ENCODE measurements at regions not wholly inside any gene's neighbourhood (a gene's known extent, or its start where the extent isn't known, plus 50 kb on each side); places are given as distances from the start of the nearest gene placed in this dataset.

DNA sequence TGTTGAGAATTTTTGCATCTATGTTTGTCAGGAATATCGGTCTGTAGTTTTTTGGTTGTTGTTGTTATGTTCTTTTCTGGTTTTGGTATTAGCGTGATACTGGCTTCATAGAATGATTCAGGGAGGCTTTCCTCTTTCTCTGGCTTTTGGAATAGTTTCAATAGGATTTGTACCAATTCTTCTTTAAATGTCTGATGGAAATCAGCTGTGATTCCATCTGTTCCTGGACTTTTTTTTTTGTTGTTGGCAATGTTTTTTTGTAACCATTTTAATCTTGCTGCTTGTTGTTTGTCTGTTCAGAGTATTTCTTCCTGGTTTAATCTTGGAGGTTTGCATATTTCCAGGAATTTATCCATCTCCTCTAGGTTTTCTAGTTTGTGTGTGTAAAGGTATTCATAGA is 81.5 kb upstream of the GK2 start:
- WGBS, 2 donors = 89 to 91% methylated on average over 2 of the region's 2 CpGs
- Histone ChIP-seq H3K4me1 (no peaks in the 10 kb centered on the region), H3K27me3 (no peaks in the 10 kb centered on the region), H3K4me3 (replicated peaks in 1 of 3) (no peak overlapping the region), H3K9me3 (no peaks in the 10 kb centered on the region), H3K36me3 (no peaks in the 10 kb centered on the region), H3K27ac (no peak overlapping the region)
- intact Hi-C loops (cut with DNase I) = no loop called here
- no peak for DNase-seq
- no peak for TF ChIP-seq POLR2A (IDR thresholded peaks at IDR 0.05)
- TF ChIP-seq, protein P1, sequence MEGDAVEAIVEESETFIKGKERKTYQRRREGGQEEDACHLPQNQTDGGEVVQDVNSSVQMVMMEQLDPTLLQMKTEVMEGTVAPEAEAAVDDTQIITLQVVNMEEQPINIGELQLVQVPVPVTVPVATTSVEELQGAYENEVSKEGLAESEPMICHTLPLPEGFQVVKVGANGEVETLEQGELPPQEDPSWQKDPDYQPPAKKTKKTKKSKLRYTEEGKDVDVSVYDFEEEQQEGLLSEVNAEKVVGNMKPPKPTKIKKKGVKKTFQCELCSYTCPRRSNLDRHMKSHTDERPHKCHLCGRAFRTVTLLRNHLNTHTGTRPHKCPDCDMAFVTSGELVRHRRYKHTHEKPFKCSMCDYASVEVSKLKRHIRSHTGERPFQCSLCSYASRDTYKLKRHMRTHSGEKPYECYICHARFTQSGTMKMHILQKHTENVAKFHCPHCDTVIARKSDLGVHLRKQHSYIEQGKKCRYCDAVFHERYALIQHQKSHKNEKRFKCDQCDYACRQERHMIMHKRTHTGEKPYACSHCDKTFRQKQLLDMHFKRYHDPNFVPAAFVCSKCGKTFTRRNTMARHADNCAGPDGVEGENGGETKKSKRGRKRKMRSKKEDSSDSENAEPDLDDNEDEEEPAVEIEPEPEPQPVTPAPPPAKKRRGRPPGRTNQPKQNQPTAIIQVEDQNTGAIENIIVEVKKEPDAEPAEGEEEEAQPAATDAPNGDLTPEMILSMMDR (IDR thresholded peaks at IDR 0.05) = no peak

DNA sequence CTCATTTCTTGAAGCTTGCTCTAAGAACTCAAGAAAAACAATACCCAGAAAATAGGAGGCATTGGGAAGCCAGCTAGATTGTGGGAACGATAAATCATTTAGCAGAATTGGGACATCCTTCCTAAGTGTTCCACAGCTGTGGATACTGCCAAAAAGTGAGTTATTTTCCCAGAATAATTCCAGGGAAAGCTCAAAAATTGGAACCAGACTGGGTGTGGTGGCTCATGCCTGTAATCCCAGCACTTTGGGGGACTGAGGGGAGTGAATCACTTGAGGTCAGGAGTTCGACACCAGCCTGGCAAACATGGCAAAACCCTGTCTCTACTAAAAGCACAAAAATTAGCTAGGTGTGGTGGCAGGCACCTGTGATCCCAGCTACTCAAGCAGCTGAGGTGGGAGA is 68.2 kb upstream of the GK2 start:
- Histone ChIP-seq H3K9me3 (no peaks in the 10 kb centered on the region), H3K27me3 (no peaks in the 10 kb centered on the region), H3K4me3 (replicated peaks in 1 of 3) (no peak overlapping the region), H3K4me1 (no peaks in the 10 kb centered on the region), H3K36me3 (no peaks in the 10 kb centered on the region), H3K27ac (no peak overlapping the region)
- DNase-seq = no peak
- 67 to 91% methylated on average over 2 of the region's 2 CpGs for WGBS, 2 donors
- intact Hi-C loops (cut with DNase I) = no loop called here
- no peak for TF ChIP-seq POLR2A (IDR thresholded peaks at IDR 0.05)
- TF ChIP-seq, protein P1 (IDR thresholded peaks at IDR 0.05) = no peak

DNA sequence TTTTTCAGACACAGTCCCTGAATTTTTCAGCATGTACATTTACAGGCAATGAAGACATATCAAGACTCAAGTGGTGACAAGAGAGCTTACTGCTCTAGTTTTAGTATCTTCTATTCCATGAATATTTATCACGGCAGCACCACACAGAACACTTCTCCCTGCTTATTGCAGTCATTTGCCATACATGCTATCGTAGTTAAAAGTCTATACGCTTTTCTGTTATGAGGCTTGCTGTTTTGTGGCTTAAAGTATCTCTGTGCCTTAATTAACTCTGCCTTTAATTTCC is 65.4 kb upstream of the GK2 start:
- H3K27me3 ChIP-seq = no peaks in the 10 kb centered on the region
- H3K36me3 ChIP-seq = no peaks in the 10 kb centered on the region
- H3K4me1 ChIP-seq = no peaks in the 10 kb centered on the region
- TF ChIP-seq, protein P1 (IDR thresholded peaks at IDR 0.05) = no peak
- TF ChIP-seq POLR2A (IDR thresholded peaks at IDR 0.05) = no peak
- no peak overlapping the region for H3K4me3 ChIP-seq (replicated peaks in 1 of 3)
- 90 to 94% methylated on average over 3 of the region's 3 CpGs for WGBS, 2 donors
- no peak overlapping the region for H3K27ac ChIP-seq
- no peaks in the 10 kb centered on the region for H3K9me3 ChIP-seq
- DNase-seq = no peak
- intact Hi-C loops (cut with DNase I) = no loop called here

DNA sequence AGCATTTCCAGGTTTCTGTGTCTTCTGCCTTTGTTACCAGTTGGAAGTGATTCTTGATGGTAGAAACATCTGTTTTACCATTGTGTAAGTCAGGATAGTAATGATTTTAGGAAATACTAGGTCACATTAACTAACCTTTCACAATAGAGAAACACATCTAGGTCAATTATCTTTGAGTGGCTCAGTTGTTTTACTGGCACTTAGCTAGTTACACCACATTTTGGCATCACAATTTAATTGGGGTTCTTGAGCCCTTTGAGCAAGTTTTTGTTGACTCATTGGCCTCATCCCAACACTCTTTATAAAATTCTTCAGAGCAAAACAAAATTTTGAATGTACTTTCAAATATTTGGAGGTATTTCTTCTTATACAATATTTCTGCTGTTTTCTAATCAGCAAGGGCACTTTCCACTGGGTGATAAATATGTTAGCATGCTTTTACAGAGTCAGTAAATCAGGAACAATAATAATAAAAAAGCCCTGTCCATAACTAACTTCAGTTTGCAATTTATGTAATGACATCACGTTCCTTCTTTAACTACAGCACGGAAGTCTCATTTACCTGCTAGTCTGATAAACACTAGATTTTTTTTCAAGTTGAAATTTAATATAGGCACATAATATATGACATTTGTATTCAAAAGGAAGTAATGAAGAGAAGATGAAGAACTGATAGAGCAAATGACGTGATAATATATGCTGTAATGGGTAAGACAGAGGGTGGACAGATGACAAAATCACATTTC is 64.8 kb upstream of the GK2 start:
- H3K27me3 ChIP-seq = no peaks in the 10 kb centered on the region
- no peak for DNase-seq
- TF ChIP-seq POLR2A (IDR thresholded peaks at IDR 0.05) = no peak
- TF ChIP-seq, protein P1 (IDR thresholded peaks at IDR 0.05) = no peak
- no peaks in the 10 kb centered on the region for H3K9me3 ChIP-seq
- H3K4me3 ChIP-seq (replicated peaks in 1 of 3) = no peak overlapping the region
- intact Hi-C loops (cut with DNase I) = no loop called here
- H3K27ac ChIP-seq = no peak overlapping the region
- 91 to 92% methylated on average over 3 of the region's 3 CpGs for WGBS, 2 donors
- H3K4me1 ChIP-seq = no peaks in the 10 kb centered on the region
- H3K36me3 ChIP-seq = no peaks in the 10 kb centered on the region

DNA sequence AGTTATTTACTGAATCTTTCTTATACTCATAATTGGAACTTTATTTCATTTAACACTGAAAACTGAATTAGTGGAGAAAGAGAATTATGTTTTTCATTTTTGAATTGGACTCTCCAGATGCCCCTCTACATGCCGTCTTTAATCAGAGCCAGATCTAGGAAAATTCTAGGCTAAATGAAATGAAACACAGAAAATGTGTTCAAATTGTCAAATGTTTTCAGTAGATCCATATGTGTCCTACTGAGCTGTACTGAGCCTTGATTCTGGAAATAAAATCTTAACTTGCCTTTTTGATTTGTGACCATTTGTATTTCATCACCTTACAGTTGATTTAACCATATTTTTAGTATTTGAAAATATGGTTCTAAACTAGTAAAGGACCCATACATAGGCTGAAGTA is 64.0 kb upstream of the GK2 start:
- Histone ChIP-seq H3K27ac (no peak overlapping the region), H3K4me3 (replicated peaks in 1 of 3) (no peak overlapping the region), H3K27me3 (no peaks in the 10 kb centered on the region), H3K36me3 (no peaks in the 10 kb centered on the region), H3K9me3 (no peaks in the 10 kb centered on the region), H3K4me1 (no peaks in the 10 kb centered on the region)
- intact Hi-C loops (cut with DNase I) = no loop called here
- no peak for DNase-seq
- TF ChIP-seq, protein P1 (IDR thresholded peaks at IDR 0.05) = no peak
- no peak for TF ChIP-seq POLR2A (IDR thresholded peaks at IDR 0.05)
- 81 to 86% methylated on average over 1 of the region's 1 CpG for WGBS, 2 donors

Measured in thyroid gland (tissue), 4 donors.